GM23248 (cell line): ENCODE measurements at regions not wholly inside any gene's neighbourhood (a gene's known extent, or its start where the extent isn't known, plus 50 kb on each side); places are given as distances from the start of the nearest gene placed in this dataset.
"Not testable (repeated sequence)": the region's sequence is repeated elsewhere in the genome, so short reads cannot be mapped to it uniquely, and the experiment has no call there.

Experiments used
- EZH2 ChIP-seq: fragments of 200-600 bp; sonication (generic); IDR thresholded peaks from 2 replicates; pipeline ENCODE4 v1.6.1; 2018; ENCODE audit warnings: antibody characterized with exemption, mild to moderate bottlenecking; ENCODE audit not compliant: insufficient read depth, poor library complexity, severe bottlenecking
- EZH2phosphoT487 ChIP-seq: fragments of 200-600 bp; sonication (generic); IDR thresholded peaks from 2 replicates; pipeline ENCODE4 v1.6.1; 2018; ENCODE audit warnings: antibody characterized with exemption, moderate library complexity, mild to moderate bottlenecking, low read depth; ENCODE audit not compliant: insufficient read depth

DNA sequence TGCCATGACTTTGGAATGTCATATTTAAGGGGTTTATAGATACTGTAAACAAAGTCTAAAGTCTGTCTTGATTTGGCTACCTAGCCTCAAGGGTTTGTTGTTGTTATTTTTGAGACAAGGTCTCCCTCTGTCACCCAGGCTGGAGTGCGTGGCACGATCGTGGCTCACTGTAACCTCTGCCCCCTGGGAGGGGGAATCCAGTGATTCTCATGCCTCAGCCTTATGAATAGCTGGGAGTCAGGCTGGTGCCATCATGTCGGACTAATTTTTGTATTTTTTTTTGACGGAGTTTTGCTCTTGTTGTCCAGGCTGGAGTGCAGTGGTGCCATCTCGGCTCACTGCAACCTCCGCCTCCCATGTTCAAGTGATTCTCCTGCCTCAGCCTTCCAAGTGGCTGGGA lies 82.2 kb upstream of the RHOU start:
- not testable (repeated sequence) for TF ChIP-seq EZH2, EZH2phosphoT487
